Trophoblast cell (in vitro differentiated cells and primary cell): ENCODE measurements at regions not wholly inside any gene's neighbourhood (a gene's known extent, or its start where the extent isn't known, plus 50 kb on each side); places are given as distances from the start of the nearest gene placed in this dataset.

Experiments used
- DNase-seq, 2 donors: peaks; one replicate each; pipeline ENCODE4 v3.0.0-alpha.2; 2016
- H2AFZ ChIP-seq: 2 replicates; pipeline ENCODE4 v1.6.1; 2013; ENCODE audit warnings: low read length, moderate library complexity, mild to moderate bottlenecking; ENCODE audit not compliant: insufficient read depth, poor library complexity
- H2AK5ac ChIP-seq: 2 replicates; pipeline ENCODE4 v1.6.1; 2013; ENCODE audit warnings: mild to moderate bottlenecking, low read length
- H2BK120ac ChIP-seq: 2 replicates; pipeline ENCODE4 v1.6.1; 2013; ENCODE audit warnings: low read length, mild to moderate bottlenecking, moderate library complexity; ENCODE audit not compliant: insufficient read depth, poor library complexity
- H2BK12ac ChIP-seq: 2 replicates; pipeline ENCODE4 v1.6.1; 2013; ENCODE audit warnings: mild to moderate bottlenecking, low read length, moderate library complexity
- H2BK5ac ChIP-seq: 2 replicates; pipeline ENCODE4 v1.6.1; 2013; ENCODE audit warnings: low read length, low read depth, moderate library complexity, mild to moderate bottlenecking; ENCODE audit not compliant: poor library complexity
- H3K14ac ChIP-seq: 2 replicates; pipeline ENCODE4 v1.6.1; 2013; ENCODE audit warnings: mild to moderate bottlenecking, low read length
- H3K18ac ChIP-seq: 2 replicates; pipeline ENCODE4 v1.6.1; 2013; ENCODE audit warnings: mild to moderate bottlenecking, low read length
- H3K23ac ChIP-seq: 2 replicates; pipeline ENCODE4 v1.6.1; 2013; ENCODE audit warnings: low read length
- H3K27ac ChIP-seq: 2 replicates; pipeline ENCODE4 v1.5.1; 2013; ENCODE audit warnings: low read depth, mild to moderate bottlenecking, inconsistent platforms, low read length, moderate library complexity
- H3K27me3 ChIP-seq: 2 replicates; pipeline ENCODE4 v1.6.1; 2013; ENCODE audit warnings: inconsistent platforms, mild to moderate bottlenecking, low read length, moderate library complexity; ENCODE audit not compliant: insufficient read depth
- H3K36me3 ChIP-seq, 2 experiments: 1 replicate in 1 of 2; 2 replicates in 1 of 2; pipeline ENCODE4 v1.6.1; 2013; ENCODE audit warnings: low read length in 2 of 2, mild to moderate bottlenecking in 2 of 2, moderate library complexity in 1 of 2; ENCODE audit not compliant: insufficient read depth in 2 of 2, control insufficient read depth in 1 of 2
- H3K4ac ChIP-seq: 2 replicates; pipeline ENCODE4 v1.6.1; 2013; ENCODE audit warnings: low read depth, mild to moderate bottlenecking, low read length, moderate library complexity
- H3K4me1 ChIP-seq, 2 experiments: 1 replicate in 1 of 2; 2 replicates in 1 of 2; pipeline ENCODE4 v1.6.1; 2013; ENCODE audit warnings: low read length in 2 of 2, mild to moderate bottlenecking in 2 of 2, moderate library complexity in 1 of 2; ENCODE audit not compliant: insufficient read depth in 2 of 2, control insufficient read depth in 1 of 2
- H3K4me2 ChIP-seq: 2 replicates; pipeline ENCODE4 v1.6.1; 2013; ENCODE audit warnings: inconsistent platforms, mild to moderate bottlenecking, low read length, moderate library complexity
- H3K4me3 ChIP-seq: 2 replicates; pipeline ENCODE4 v1.5.1; 2013; ENCODE audit warnings: mild to moderate bottlenecking, low read depth, low read length, inconsistent platforms
- H3K79me1 ChIP-seq: one replicate; pipeline ENCODE4 v1.6.1; 2013; ENCODE audit warnings: low read length
- H3K79me2 ChIP-seq: 2 replicates; pipeline ENCODE4 v1.6.1; 2013; ENCODE audit warnings: low read length, mild to moderate bottlenecking; ENCODE audit not compliant: control insufficient read depth, insufficient read depth, poor library complexity
- H3K9ac ChIP-seq: 2 replicates; pipeline ENCODE4 v1.6.1; 2013; ENCODE audit warnings: mild to moderate bottlenecking, low read length
- H3K9me3 ChIP-seq: 2 replicates; pipeline ENCODE4 v1.6.1; 2013; ENCODE audit warnings: low read depth, mild to moderate bottlenecking, control low read depth, inconsistent platforms, low read length; ENCODE audit not compliant: insufficient read depth
- H4K12ac ChIP-seq: 2 replicates; pipeline ENCODE4 v1.6.1; 2013; ENCODE audit warnings: low read depth, mild to moderate bottlenecking, low read length, moderate library complexity
- H4K8ac ChIP-seq: 2 replicates; pipeline ENCODE4 v1.6.1; 2013; ENCODE audit warnings: low read depth, mild to moderate bottlenecking, low read length, moderate library complexity
- H4K91ac ChIP-seq: one replicate; pipeline ENCODE4 v1.6.1; 2013; ENCODE audit warnings: low read depth, mild to moderate bottlenecking, low read length, moderate library complexity
- WGBS: extraction: QIAGEN DNeasy Blood & Tissue Kit; methylation state at CpG from one replicate; pipeline ENCODE4 v1.1.7; 2013; ENCODE audit warnings: missing lambda C conversion rate; ENCODE audit not compliant: insufficient read length, insufficient coverage; ENCODE audit errors: extremely low coverage; 5-methylcytosine and 5-hydroxymethylcytosine counted together

DNA sequence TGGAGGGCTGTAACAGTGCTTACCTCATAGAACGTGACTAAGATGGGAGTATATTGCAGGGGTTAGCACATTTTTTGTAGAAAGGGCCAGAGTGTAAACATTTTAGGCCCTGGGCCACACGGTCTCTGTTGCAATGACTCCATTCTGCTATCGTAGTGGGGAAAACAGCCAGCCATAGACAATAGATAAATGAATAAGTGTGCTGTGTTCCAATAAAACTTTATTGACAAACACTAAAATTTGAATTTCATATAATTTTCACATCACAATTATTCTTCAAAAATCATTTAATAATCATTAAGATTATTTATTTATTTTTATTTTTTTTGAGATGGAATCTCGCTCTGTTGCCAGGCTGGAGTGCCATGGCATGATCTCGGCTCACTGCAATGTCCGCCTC, 478.6 kb downstream of the SHQ1 start:
- H2BK120ac ChIP-seq, result no peak overlapping the region
- H3K23ac ChIP-seq, result no peak overlapping the region
- H4K8ac ChIP-seq, result no peak overlapping the region
- H3K36me3 ChIP-seq, result no peaks in the 10 kb centered on the region
- no peak overlapping the region for H2AFZ ChIP-seq
- no peaks in the 10 kb centered on the region for H3K79me1 ChIP-seq
- H3K18ac ChIP-seq, result no peak overlapping the region
- no peak for DNase-seq
- H3K27me3 ChIP-seq, result no peaks in the 10 kb centered on the region
- H3K4me3 ChIP-seq, result no peak overlapping the region
- no peak overlapping the region for H2AK5ac ChIP-seq
- no peaks in the 10 kb centered on the region for H3K9me3 ChIP-seq
- no peak overlapping the region for H4K12ac ChIP-seq
- H3K9ac ChIP-seq, result no peak overlapping the region
- no peaks in the 10 kb centered on the region for H3K79me2 ChIP-seq
- H3K4me1 ChIP-seq, result peaks cover 0 to 5% of the 10 kb centered on the region in 2 experiments
- H2BK5ac ChIP-seq, result no peak overlapping the region
- whole genome bisulfite sequencing, result no CpG with 5 or more reads among the region's 6 CpGs
- H3K4ac ChIP-seq, result no peak overlapping the region
- no peak overlapping the region for H3K4me2 ChIP-seq
- H2BK12ac ChIP-seq, result no peak overlapping the region
- no peak overlapping the region for H3K14ac ChIP-seq
- no peak overlapping the region for H3K27ac ChIP-seq
- H4K91ac ChIP-seq, result no peak overlapping the region

GRCh38 chr3:72368331-72368975, 479.8 kb downstream of the SHQ1 start:
- H3K18ac ChIP-seq, result no peak overlapping the region
- H3K27me3 ChIP-seq, result no peaks in the 10 kb centered on the region
- H4K12ac ChIP-seq, result no peak overlapping the region
- no peak overlapping the region for H3K23ac ChIP-seq
- H2BK12ac ChIP-seq, result no peak overlapping the region
- H3K9ac ChIP-seq, result no peak overlapping the region
- no peaks in the 10 kb centered on the region for H3K36me3 ChIP-seq
- no peak overlapping the region for H3K4ac ChIP-seq
- peaks cover 0 to 5% of the 10 kb centered on the region in 2 experiments for H3K4me1 ChIP-seq
- no peak overlapping the region for H2AFZ ChIP-seq
- H3K4me2 ChIP-seq, result no peak overlapping the region
- H3K14ac ChIP-seq, result no peak overlapping the region
- H3K9me3 ChIP-seq, result no peaks in the 10 kb centered on the region
- H3K79me2 ChIP-seq, result no peaks in the 10 kb centered on the region
- H3K27ac ChIP-seq, result no peak overlapping the region
- no peak overlapping the region for H3K4me3 ChIP-seq
- no peak for DNase-seq
- no peak overlapping the region for H2BK120ac ChIP-seq
- WGBS, result no CpG with 5 or more reads among the region's 12 CpGs
- no peak overlapping the region for H2AK5ac ChIP-seq
- no peak overlapping the region for H4K91ac ChIP-seq
- no peak overlapping the region for H2BK5ac ChIP-seq
- no peak overlapping the region for H4K8ac ChIP-seq
- H3K79me1 ChIP-seq, result no peaks in the 10 kb centered on the region

- Histone ChIP-seq H3K9ac (no peak overlapping the region), H3K4me1 (peaks cover 2 to 8% of the 10 kb centered on the region in 2 experiments), H2BK5ac (no peak overlapping the region), H3K4me3 (no peak overlapping the region), H2AK5ac (no peak overlapping the region), H2BK120ac (no peak overlapping the region), H4K8ac (no peak overlapping the region), H3K27ac (no peak overlapping the region), H4K91ac (no peak overlapping the region), H2AFZ (no peak overlapping the region), H3K36me3 (no peaks in the 10 kb centered on the region), H3K27me3 (no peaks in the 10 kb centered on the region), H3K14ac (no peak overlapping the region), H2BK12ac (no peak overlapping the region), H3K23ac (no peak overlapping the region), H3K18ac (no peak overlapping the region), H3K79me2 (no peaks in the 10 kb centered on the region), H3K79me1 (no peaks in the 10 kb centered on the region), H3K9me3 (no peaks in the 10 kb centered on the region), H3K4me2 (no peak overlapping the region), H4K12ac (no peak overlapping the region), H3K4ac (no peak overlapping the region)
- DNase-seq, result no peak
- no CpG with 5 or more reads among the region's 2 CpGs for WGBS
These were observed 486.3 kb downstream of the SHQ1 start for GRCh38 chr3:72361990-72362389.

DNA sequence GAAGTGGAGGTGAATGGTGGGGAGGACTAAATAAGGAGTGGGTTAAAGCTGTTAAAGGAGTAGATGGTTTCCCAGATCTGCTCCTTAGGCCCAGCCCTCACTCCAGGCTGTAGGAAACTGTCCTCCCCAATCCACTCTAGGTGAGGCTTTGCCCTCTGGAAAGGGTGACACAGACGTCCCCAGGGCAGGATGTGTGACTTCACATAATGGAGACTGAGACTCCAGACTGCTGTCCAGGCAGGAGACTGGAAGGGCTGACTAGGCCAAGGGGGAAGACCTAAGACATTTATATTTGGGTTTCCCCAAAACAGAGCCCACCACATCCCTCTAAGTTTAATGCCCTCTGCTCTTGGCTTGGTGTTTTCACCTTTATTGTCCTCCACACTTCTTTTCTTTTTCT, 488.5 kb downstream of the SHQ1 start:
- H2BK120ac ChIP-seq, result no peak overlapping the region
- no CpG with 5 or more reads among the region's 1 CpG for WGBS
- H3K9me3 ChIP-seq, result no peaks in the 10 kb centered on the region
- H3K4me3 ChIP-seq, result no peak overlapping the region
- no peak overlapping the region for H4K8ac ChIP-seq
- no peak overlapping the region for H3K4ac ChIP-seq
- no peak overlapping the region for H2AFZ ChIP-seq
- H3K14ac ChIP-seq, result no peak overlapping the region
- H3K79me2 ChIP-seq, result no peaks in the 10 kb centered on the region
- H3K18ac ChIP-seq, result no peak overlapping the region
- no peaks in the 10 kb centered on the region for H3K79me1 ChIP-seq
- no peak overlapping the region for H3K9ac ChIP-seq
- H3K27me3 ChIP-seq, result no peaks in the 10 kb centered on the region
- H4K12ac ChIP-seq, result no peak overlapping the region
- peak in 1 of 2 donors; percentile 49 for DNase-seq
- H3K4me1 ChIP-seq, result peaks cover 2 to 8% of the 10 kb centered on the region in 2 experiments
- no peak overlapping the region for H2BK5ac ChIP-seq
- no peak overlapping the region for H3K23ac ChIP-seq
- no peak overlapping the region for H3K27ac ChIP-seq
- no peak overlapping the region for H2BK12ac ChIP-seq
- H4K91ac ChIP-seq, result no peak overlapping the region
- H2AK5ac ChIP-seq, result no peak overlapping the region
- H3K4me2 ChIP-seq, result no peak overlapping the region
- H3K36me3 ChIP-seq, result no peaks in the 10 kb centered on the region
